Head of caudate nucleus (tissue), 42 donors: ENCODE measurements at regions not wholly inside any gene's neighbourhood (a gene's known extent, or its start where the extent isn't known, plus 50 kb on each side); places are given as distances from the start of the nearest gene placed in this dataset.
"Not testable (repeated sequence)": the region's sequence is repeated elsewhere in the genome, so short reads cannot be mapped to it uniquely, and the experiment has no call there.

Source experiments
- DNase-seq, 42 donors: peaks; one replicate each; pipeline versions ENCODE4 v3.0.0 to v3.0.0-alpha.2; 2020 to 2021; ENCODE audit warnings: mixed read lengths in 7 of 42
- intact Hi-C: fragments of 100-400 bp; cut with DNase I; formaldehyde crosslinking; loops from one replicate; pipeline ENCODE4 v1.15.0; 2022

DNA sequence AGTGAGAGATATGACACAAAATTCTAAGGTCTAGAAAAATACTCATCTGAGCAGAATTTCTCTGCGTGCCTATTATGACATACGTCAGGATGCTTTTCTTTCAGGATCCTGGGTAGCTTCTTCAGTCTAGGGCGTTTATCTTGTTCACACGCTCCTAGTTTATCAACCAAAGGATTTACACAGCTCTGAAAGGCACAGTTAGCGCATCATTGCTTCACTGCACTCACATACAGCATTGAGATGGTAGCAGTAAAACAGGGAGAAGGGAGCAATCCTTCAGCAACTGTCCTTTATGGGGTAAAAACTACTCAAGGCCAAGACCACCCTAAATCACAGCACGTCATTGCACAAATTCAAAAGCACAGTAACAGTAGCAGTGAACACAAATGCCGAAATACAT, 222.8 kb downstream of the SUCLG1 start:
- intact Hi-C loops, result no loop called here
- DNase-seq, result no peak

GRCh38 chr2:84234103-84234502, 225.0 kb downstream of the SUCLG1 start:
- intact Hi-C loops, result no loop called here

GRCh38 chr2:84231478-84231877, 227.6 kb downstream of the SUCLG1 start:
- intact Hi-C loops, result no loop called here

More at GRCh38 chr2:84234103-84234502, 225.0 kb downstream of the SUCLG1 start:
- DNase-seq, result no peak

DNA sequence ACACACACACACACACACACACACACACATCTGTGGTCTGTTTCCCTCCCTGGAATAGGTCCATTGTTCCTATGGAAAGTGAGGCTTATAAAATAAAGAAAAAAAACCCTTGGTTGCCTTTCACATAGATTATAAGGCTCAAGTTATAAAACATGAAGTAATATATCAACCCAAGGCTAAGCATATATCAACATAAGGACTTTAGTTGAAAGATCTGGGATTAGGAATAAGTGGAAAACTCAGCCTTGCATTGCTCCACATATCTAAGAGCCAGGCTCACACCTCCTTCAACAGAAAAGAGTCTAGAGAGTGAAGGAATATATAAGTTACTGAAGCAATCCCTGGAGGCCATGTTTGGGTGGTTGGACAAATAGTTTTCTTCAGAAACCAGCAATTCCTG, 235.0 kb downstream of the SUCLG1 start:
- DNase-seq, result no peak
- intact Hi-C loops, result no loop called here

More at GRCh38 chr2:84231478-84231877, 227.6 kb downstream of the SUCLG1 start:
- DNase-seq, result peak in 30 of 42 donors; percentile 1 to 75 (median 40)

GRCh38 chr2:84223191-84223590, 235.9 kb downstream of the SUCLG1 start:
- DNase-seq, result no peak
- intact Hi-C loops, result no loop called here

DNA sequence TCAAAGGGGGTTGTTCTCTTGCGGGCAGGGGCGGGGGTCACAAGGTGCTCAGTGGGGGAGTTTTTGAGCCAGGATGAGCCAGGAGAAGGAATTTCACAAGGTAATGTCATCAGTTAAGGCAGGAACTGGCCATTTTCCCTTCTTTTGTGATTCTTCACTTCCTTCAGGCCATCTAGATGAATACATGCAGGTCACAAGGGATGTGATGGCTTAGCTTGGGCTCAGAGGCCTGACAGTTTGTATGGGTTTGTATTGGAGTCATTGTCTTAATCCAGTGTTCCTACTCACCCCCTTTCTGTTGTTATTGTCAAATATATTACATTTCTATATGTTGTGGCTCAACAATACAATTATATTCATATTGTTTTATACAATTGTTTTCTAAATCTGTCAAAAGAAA, 238.0 kb downstream of the SUCLG1 start:
- DNase-seq, intact Hi-C loops: not testable (repeated sequence)

DNA sequence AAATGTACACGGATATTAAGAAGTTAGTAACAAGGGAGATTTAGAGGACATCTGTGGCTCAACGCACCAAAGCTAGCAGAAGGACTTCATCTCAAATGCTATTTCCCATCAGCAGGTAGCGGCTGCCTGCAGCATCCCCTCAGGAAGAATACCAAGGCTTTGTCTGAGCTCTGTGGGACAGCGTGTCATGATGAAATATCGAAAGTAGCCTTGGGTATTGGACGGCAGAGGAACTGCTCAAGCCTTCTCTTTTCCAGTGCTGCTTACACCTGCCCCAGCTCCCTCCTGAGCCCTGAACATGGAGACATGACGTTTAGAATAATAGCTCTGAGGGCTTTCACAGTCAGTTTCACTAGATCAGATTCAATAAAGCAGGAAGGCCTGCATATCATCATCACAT, 241.6 kb downstream of the SUCLG1 start:
- intact Hi-C loops, result no loop called here
- no peak for DNase-seq

DNA sequence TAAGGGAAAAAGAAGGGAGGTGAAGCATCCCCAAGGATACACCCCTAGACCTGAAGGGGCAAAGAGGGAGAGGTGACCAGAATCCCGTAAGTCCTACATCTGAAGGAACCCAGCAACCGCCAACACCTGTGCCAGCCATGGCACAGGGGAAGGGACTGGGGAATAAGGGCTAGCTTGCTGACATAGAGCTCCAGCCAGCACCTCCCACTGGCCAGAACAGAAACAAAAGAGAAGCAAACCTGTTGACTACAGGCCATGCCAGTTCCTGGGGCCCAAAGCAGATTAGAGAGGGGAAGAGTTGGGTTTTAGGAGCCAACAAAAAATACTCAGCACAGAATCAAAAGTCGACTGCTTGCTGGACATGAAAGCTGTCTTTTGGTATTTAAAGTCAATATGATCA, 244.6 kb downstream of the SUCLG1 start:
- DNase-seq, result no peak
- intact Hi-C loops, result no loop called here

DNA sequence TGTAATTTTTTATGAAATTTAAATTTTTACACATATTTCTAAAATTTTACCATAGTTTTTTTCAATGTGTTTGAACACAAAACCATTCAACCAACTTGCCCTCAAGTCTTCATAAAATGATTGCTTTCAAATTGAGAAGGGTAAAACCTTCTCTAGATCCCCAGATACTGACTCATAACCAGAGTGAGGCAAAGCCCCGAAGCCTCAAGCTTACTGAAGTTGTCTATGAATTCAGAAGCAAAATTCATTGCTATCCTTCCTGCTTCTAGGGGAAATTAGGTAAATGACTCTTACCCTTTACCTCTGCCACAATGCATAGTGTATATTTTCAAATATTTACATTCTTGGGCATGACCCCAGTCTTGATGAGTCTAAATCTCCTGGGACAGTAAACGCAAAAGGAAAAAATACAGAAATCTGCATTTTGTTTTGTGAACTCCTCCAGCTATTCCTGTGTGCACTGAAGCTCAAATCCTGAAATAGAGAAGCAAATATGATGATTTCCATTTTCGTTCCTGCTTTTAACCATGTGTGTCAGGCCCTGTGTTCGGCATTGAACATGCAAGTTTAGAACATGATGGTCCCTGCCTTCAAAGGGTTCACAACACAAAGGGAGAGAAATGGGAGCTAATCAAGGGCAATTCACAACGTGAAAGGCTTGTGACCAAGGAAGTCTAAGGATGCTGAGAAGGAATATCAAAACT, 246.3 kb downstream of the SUCLG1 start:
- intact Hi-C loops, result no loop called here
- DNase-seq, result no peak

DNA sequence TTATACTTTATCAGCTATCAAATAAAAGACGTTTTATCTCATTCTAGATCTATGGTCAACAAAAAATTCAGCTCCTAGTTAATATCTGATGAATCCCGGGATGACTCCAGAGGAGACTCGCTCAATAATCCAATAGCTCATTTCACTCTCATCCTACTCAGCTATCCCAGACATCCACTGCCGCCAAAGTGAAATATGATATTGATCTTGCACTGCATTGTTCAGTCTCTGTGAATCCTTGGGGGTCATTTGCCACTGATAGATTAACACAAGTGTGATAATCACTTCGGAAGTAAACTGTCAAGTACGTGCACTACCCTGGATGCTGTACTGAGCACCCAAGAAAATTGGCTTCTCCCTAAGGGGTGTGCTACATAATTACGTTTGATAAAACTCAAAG, 249.1 kb downstream of the SUCLG1 start:
- DNase-seq, result no peak
- intact Hi-C loops, result no loop called here

DNA sequence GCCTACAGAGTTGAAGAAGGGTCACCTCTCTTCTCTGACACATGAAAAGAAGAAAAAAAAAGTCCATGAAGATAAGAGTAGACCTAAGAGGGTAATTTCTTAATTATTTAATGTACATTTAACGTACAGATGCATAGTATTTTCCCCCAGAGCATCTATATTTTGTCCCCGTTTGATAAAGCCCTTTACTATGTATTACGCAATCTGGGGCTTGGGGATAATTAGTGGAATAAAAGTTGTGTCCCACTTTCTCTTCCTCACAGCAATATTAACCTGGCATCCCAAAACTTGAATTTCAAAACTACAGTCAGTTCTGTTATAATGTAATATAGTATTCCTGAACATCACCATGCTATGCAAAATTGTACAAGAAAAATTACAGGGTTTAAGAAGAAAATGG, 254.1 kb downstream of the SUCLG1 start:
- no peak for DNase-seq
- intact Hi-C loops, result no loop called here

GRCh38 chr2:84202166-84202565, 256.9 kb downstream of the SUCLG1 start:
- no peak for DNase-seq
- intact Hi-C loops, result no loop called here

GRCh38 chr2:84201158-84201557, 257.9 kb downstream of the SUCLG1 start:
- DNase-seq, result no peak
- intact Hi-C loops, result no loop called here

GRCh38 chr2:84197901-84198300, 261.2 kb downstream of the SUCLG1 start:
- intact Hi-C loops, result no loop called here
- no peak for DNase-seq

DNA sequence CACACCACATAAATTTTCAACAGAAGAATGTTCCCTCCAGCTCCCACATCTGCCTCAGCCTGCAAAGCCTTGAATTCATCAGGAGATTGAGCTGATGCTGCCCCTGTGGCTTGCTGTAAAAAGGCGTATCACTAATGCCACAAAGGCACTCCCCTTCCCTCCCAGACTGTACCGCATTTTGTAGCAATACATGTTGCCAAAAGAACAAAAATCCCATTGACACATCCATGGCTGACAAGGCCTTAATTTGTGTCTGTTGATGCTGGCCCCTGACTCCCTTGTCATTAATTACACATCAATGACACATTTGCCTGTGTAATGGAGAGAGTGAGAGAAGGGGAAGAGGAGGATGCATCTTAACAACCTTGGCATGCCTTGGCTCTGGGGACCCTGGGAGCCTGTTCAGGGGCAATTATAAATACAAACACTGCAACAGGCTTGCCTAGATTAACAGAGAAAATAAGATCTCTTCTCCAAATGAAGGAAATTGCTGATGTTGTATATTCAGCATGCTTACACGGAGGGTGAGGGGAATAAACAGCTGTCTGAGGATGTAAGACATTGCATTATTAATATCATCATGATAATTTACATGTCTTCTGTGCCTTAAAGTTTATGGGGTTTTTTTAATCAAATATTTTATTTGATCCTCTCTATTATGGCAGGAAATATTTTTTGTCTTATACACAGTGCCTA, 264.0 kb downstream of the SUCLG1 start:
- no peak for DNase-seq
- intact Hi-C loops, result no loop called here

DNA sequence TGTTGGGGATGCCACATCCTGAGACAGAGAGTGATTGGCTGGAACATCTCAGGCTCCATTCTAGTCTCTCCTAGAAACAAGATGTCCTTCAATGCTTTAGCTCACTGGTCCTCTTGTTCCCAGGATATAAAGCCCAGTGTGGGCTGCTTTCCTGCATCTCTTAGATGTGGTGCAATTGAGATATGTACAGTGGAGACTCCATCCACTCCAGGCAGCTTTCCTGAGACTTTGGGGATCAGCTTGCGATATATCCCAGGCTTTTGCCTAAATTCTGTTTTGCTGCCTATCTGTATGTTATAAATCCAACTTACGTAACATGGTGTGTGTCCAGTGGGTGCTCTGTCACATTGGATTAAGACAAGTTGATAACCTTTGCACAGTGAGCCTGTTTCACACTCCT, 264.9 kb downstream of the SUCLG1 start:
- intact Hi-C loops, result no loop called here
- no peak for DNase-seq

- no peak for DNase-seq
- intact Hi-C loops, result no loop called here
These were observed 271.8 kb downstream of the SUCLG1 start for GRCh38 chr2:84187258-84187657.

DNA sequence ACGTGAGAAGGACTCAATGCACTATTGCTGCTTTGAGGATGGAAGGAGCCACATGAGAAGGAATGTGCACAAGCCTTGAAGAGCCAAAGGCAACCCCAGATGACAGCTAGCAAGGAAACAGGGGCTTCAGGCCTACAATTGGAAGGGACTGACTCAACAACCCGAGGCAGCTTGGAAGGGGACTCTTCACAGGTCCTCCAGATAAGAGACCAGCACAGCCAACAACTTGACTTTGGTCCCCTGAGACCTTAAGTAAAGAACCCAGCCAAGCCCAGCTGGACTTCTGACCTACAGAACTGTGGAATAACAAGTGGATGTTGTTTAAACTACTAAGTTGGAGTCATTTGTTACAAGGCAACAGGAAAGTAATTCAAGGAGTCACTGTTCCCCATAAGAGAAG, 277.2 kb downstream of the SUCLG1 start:
- intact Hi-C loops, result no loop called here
- DNase-seq, result no peak

DNA sequence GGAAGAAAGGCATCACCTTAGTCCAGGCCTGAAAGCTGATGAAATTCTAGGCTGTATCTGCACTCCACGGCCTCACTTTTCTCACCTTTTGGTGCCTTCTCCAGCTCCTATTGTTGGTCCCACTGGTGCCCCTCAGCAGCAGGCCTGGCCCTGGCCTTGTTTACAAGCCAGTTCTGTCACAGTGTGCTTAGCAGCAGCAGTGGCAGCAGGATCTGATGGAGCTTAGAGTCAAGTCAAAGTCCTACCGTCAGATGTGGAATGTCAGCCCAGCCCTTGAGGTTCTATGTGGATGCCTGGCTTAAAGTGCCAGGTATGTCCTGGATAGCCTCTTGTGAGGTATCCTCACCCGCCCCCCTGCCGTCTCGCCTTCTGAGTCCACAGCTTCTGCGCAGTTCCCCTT, 281.3 kb downstream of the SUCLG1 start:
- DNase-seq, result no peak
- intact Hi-C loops, result no loop called here

DNA sequence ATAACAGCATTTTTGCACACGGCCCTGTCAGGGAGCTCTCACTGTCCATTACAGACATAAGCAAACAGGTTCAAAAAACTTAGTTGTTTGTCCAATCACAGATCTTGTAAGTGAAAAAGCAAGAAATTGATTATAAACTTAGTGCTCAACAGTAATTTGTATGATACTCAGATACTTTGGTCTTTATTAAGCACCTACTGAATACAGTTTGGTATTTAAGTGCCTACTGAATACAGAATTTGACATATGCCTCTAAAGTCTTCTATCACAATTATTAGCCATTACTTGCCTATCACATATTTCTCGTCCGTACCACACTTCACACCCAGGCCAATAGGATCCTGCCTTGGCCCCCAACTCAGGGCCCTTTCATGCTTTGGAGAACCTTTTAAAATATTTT, 283.1 kb downstream of the SUCLG1 start:
- intact Hi-C loops, result no loop called here

DNA sequence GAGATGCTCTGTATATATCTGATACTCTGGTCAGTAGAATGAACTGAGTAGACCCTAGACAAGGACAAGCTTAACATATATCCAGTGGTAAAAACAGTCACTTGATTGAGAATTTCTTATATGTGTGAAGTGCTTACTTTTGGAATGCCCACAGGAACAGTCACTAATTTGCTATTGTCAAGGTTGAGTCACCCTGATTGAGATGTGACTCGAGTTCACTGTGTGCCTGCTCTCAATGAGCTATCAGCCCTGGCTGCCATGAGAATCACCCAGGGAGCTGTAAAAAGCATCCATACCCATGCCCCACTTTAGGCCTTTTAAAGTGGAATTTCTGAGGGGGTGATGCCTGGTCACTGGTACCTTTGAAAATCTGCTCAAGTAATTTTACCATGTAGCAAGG, 283.7 kb downstream of the SUCLG1 start:
- no peak for DNase-seq
- intact Hi-C loops, result no loop called here

More for the DNA sequence above, 283.1 kb downstream of the SUCLG1 start:
- DNase-seq, result no peak
